Upper lobe of left lung (tissue), 6 donors: ENCODE measurements at regions not wholly inside any gene's neighbourhood (a gene's known extent, or its start where the extent isn't known, plus 50 kb on each side); places are given as distances from the start of the nearest gene placed in this dataset.

ENCODE experiments used
- ATAC-seq, 2 donors: fragments of 200-7000 bp; cut with Tn5 transposase; one replicate each; pipeline ENCODE4 v1.9.1; 2022; ENCODE audit warnings: mild to moderate bottlenecking in 2 of 2, moderate library complexity in 2 of 2; ENCODE audit not compliant: low FRiP score in 2 of 2
- DNase-seq, 2 donors: peaks; one replicate each; pipeline ENCODE4 v3.0.0-alpha.2; 2019 to 2020
- H3K27ac ChIP-seq, 4 donors: fragments of 200-600 bp; sonication (generic); one replicate each; pipeline ENCODE4 v1.5.1; 2016 to 2019
- H3K27me3 ChIP-seq, 4 donors: fragments of 200-600 bp; sonication (generic); one replicate each; pipeline ENCODE4 v1.5.1; 2017 to 2019
- H3K36me3 ChIP-seq, 4 donors: fragments of 200-600 bp; sonication (generic); one replicate each; pipeline ENCODE4 v1.5.1; 2016 to 2019
- H3K4me1 ChIP-seq, 4 donors: fragments of 200-600 bp; sonication (generic); one replicate each; pipeline ENCODE4 v1.5.1; 2018 to 2019
- H3K4me3 ChIP-seq, 4 donors: fragments of 200-600 bp; sonication (generic); one replicate each; pipeline ENCODE4 v1.5.1; 2017 to 2019; ENCODE audit warnings: mild to moderate bottlenecking in 2 of 4, moderate library complexity in 1 of 4
- H3K9me3 ChIP-seq, 4 donors: fragments of 200-600 bp; sonication (generic); one replicate each; pipeline ENCODE4 v1.5.1; 2018 to 2019
- CTCF ChIP-seq, 6 experiments: fragments of 450-650 bp in 4 of 6; fragments of 200-600 bp in 2 of 6; sonication (generic) in 2 of 6; IDR thresholded peaks; one replicate each; pipeline ENCODE4 v1.5.1; 2016 to 2019; ENCODE audit warnings: antibody characterized with exemption in 6 of 6
- EP300 ChIP-seq, 4 donors: sonication (generic); formaldehyde crosslinking; IDR thresholded peaks; one replicate each; pipeline ENCODE4 v1.5.1; 2017; ENCODE audit warnings: antibody characterized with exemption in 4 of 4, control low read depth in 2 of 4
- POLR2A ChIP-seq, 4 donors: fragments of 450-650 bp; IDR thresholded peaks; one replicate each; pipeline ENCODE4 v1.5.1; 2016 to 2017; ENCODE audit warnings: antibody characterized with exemption in 4 of 4, mild to moderate bottlenecking in 2 of 4
- POLR2AphosphoS5 ChIP-seq, 2 donors: sonication (generic); formaldehyde crosslinking; IDR thresholded peaks; one replicate each; pipeline ENCODE4 v1.5.1; 2017; ENCODE audit warnings: antibody characterized with exemption in 2 of 2
- WGBS, 2 donors: methylation state at CpG; one replicate each; pipeline ENCODE4 v1.1.5; 2017 to 2018; 5-methylcytosine and 5-hydroxymethylcytosine counted together
- donor health status: DM: no; HTN: no; CAD: no; lungs with moderate emphysema.
- donor health status: DM: no; HTN: yes; CAD: no; lungs with severe emphysema.

- Histone ChIP-seq H3K9me3 (no peaks in the 10 kb centered on the region), H3K36me3 (no peaks in the 10 kb centered on the region), H3K4me3 (no peak overlapping the region), H3K27me3 (no peaks in the 10 kb centered on the region), H3K27ac (no peak overlapping the region), H3K4me1 (peaks cover 3 to 19% (median 8%) of the 10 kb centered on the region in 4 donors)
- 77 to 78% methylated on average over 5 of the region's 5 CpGs for WGBS, 2 donors
- TF ChIP-seq POLR2A (IDR thresholded peaks at IDR 0.05) (no peak), EP300 (IDR thresholded peaks at IDR 0.05) (no peak), POLR2AphosphoS5 (IDR thresholded peaks at IDR 0.05) (no peak), CTCF (IDR thresholded peaks at IDR 0.05) (no peak)
- ATAC-seq (no peak), DNase-seq (no peak)
Measured at GRCh38 chr7:106465704-106466468, 181.1 kb upstream of the NAMPT start.

DNA sequence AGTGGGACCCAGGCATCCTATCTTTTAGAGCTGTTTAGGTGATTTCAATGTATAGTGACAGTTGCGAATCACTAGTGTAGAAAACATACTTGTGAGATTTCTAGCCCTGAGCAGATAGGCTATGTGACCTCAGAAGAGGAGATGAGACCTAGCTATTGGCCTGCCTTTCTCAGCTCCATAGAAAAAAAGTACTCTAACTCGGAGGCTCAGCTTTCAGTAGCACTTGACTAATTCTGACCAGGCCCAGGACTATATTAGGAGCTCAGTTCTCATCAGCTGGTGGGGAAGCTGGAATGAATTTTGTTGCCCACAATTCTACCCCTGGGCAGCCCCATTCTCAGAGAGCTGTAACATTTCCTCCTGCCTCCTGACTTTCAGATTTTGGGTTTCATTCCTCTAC lies 179.9 kb upstream of the NAMPT start:
- H3K27me3 ChIP-seq: no peaks in the 10 kb centered on the region
- peaks cover 3 to 19% (median 8%) of the 10 kb centered on the region in 4 donors for H3K4me1 ChIP-seq
- WGBS, 2 donors: 93 to 96% methylated on average over 2 of the region's 2 CpGs
- no peak for DNase-seq
- TF ChIP-seq CTCF (IDR thresholded peaks at IDR 0.05) (no peak), EP300 (IDR thresholded peaks at IDR 0.05) (no peak), POLR2AphosphoS5 (IDR thresholded peaks at IDR 0.05) (no peak)
- no peak overlapping the region for H3K4me3 ChIP-seq
- H3K36me3 ChIP-seq: no peaks in the 10 kb centered on the region
- no peak for ATAC-seq
- no peaks in the 10 kb centered on the region for H3K9me3 ChIP-seq
- no peak overlapping the region for H3K27ac ChIP-seq

- Histone ChIP-seq H3K27me3 (no peaks in the 10 kb centered on the region), H3K4me1 (peaks cover 3 to 19% (median 8%) of the 10 kb centered on the region in 4 donors), H3K36me3 (no peaks in the 10 kb centered on the region), H3K27ac (no peak overlapping the region), H3K4me3 (no peak overlapping the region), H3K9me3 (no peaks in the 10 kb centered on the region)
- TF ChIP-seq POLR2AphosphoS5 (IDR thresholded peaks at IDR 0.05) (no peak), EP300 (IDR thresholded peaks at IDR 0.05) (no peak), POLR2A (IDR thresholded peaks at IDR 0.05) (no peak), CTCF (IDR thresholded peaks at IDR 0.05) (no peak)
- DNase-seq (no peak), ATAC-seq (peak in 1 of 2 donors; percentile 29)
- WGBS, 2 donors: 75 to 81% methylated on average over 2 of the region's 2 CpGs
Measured at GRCh38 chr7:106463851-106464611, 179.2 kb upstream of the NAMPT start.

DNA sequence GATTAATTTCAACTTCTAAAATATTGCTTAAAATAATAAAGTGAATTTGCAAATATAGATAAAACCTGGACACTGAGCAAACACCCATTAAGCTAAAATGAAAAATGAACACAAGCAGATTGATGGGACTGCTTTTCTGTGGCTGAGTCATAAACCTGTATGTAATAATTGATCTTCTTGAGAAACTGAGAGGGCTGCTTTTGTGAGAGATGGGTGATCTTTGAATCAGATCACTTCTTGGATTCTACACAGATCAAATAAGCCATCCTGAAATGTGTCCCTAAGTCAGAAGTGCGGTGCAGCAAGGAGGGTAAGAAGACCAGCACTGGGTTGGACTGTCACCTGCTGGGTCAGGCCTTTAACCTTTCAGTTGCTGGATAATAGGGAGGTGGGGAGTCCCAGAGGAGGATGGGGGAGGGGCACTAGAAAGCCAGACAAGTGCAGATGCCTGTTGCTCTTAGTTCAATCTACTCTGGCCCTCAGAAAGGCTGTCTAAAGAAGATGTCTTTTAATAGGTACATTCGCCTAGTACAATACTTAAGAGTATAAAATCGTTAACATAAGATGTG lies 178.2 kb upstream of the NAMPT start:
- H3K27me3 ChIP-seq: no peaks in the 10 kb centered on the region
- H3K4me1 ChIP-seq: peaks cover 3 to 19% (median 8%) of the 10 kb centered on the region in 4 donors
- no peak for DNase-seq
- TF ChIP-seq EP300 (IDR thresholded peaks at IDR 0.05) (no peak), CTCF (IDR thresholded peaks at IDR 0.05) (no peak), POLR2A (IDR thresholded peaks at IDR 0.05) (no peak), POLR2AphosphoS5 (IDR thresholded peaks at IDR 0.05) (no peak)
- WGBS, 2 donors: 63 to 82% methylated on average over 3 of the region's 3 CpGs
- no peaks in the 10 kb centered on the region for H3K36me3 ChIP-seq
- H3K4me3 ChIP-seq: no peak overlapping the region
- no peak overlapping the region for H3K27ac ChIP-seq
- H3K9me3 ChIP-seq: peaks cover 0 to 3% (median 0%) of the 10 kb centered on the region in 4 donors
- ATAC-seq: no peak
